ENCODE measurements at regions not wholly inside any gene's neighbourhood (a gene's known extent, or its start where the extent isn't known, plus 50 kb on each side); places are given as distances from the start of the nearest gene placed in this dataset.

DNA sequence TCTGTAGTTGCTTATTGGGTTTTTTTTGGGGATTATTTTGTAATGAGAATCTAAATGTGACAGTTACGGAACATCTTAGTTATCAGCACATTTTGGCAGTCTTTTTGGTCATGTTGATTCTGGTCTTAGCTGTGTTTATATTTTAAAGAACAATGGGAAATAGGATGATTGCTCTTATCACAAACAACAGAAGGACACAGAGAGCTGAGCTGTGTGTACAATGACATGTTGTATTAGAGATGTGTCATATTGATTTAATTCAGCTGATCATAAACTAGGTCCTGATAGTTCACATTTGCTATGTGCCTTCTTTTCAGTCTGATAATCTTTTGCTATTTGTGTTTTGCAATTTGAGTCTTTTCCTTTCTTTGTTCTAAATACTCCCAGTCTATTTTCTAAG lies 781.7 kb downstream of the TRHDE start:
- Histone ChIP-seq H3K4me1 (no peaks in the 10 kb centered on the region), H3K9me3 (no peaks in the 10 kb centered on the region), H3K27me3 (no peaks in the 10 kb centered on the region), H3K27ac (no peak overlapping the region), H3K4me3 (no peak overlapping the region), H3K36me3 (no peaks in the 10 kb centered on the region)
- no peak for DNase-seq (ENCODE audit: low spot score in 2 of 2)
- intact Hi-C loops (cut with DNase I; ENCODE audit: low total_unique reads) = no loop called here
- TF ChIP-seq POLR2A (IDR thresholded peaks at IDR 0.05) = no peak
- TF ChIP-seq, protein P1, sequence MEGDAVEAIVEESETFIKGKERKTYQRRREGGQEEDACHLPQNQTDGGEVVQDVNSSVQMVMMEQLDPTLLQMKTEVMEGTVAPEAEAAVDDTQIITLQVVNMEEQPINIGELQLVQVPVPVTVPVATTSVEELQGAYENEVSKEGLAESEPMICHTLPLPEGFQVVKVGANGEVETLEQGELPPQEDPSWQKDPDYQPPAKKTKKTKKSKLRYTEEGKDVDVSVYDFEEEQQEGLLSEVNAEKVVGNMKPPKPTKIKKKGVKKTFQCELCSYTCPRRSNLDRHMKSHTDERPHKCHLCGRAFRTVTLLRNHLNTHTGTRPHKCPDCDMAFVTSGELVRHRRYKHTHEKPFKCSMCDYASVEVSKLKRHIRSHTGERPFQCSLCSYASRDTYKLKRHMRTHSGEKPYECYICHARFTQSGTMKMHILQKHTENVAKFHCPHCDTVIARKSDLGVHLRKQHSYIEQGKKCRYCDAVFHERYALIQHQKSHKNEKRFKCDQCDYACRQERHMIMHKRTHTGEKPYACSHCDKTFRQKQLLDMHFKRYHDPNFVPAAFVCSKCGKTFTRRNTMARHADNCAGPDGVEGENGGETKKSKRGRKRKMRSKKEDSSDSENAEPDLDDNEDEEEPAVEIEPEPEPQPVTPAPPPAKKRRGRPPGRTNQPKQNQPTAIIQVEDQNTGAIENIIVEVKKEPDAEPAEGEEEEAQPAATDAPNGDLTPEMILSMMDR (IDR thresholded peaks at IDR 0.05) = no peak
- TF ChIP-seq POLR2AphosphoS5 (IDR thresholded peaks at IDR 0.05) = no peak

DNA sequence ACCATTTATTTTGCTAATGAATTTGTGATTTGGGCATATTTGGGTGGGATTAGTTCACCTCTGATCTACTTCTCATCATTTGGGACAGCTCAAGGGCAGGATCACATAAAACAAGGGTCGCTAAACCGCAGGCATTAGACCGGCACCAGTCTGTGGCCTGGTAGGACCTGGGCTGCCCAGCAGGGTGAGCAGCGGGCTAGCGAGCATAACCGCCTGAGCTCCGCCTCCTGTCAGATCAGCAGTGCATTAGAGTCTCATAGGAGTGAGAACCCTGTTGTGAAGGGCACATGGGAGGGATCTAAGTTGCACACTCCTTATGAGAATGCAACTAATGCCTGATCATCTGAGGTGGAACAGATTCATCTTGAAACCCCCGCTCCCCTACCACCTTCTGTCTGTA lies 785.3 kb downstream of the TRHDE start:
- Histone ChIP-seq H3K27me3 (no peaks in the 10 kb centered on the region), H3K4me1 (no peaks in the 10 kb centered on the region), H3K9me3 (peaks cover 0 to 6% of the 10 kb centered on the region in 2 donors), H3K4me3 (no peak overlapping the region), H3K27ac (no peak overlapping the region), H3K36me3 (no peaks in the 10 kb centered on the region)
- intact Hi-C loops (cut with DNase I; ENCODE audit: low total_unique reads) = no loop called here
- no peak for DNase-seq (ENCODE audit: low spot score in 2 of 2)
- TF ChIP-seq POLR2A (IDR thresholded peaks at IDR 0.05) = no peak
- no peak for TF ChIP-seq POLR2AphosphoS5 (IDR thresholded peaks at IDR 0.05)

DNA sequence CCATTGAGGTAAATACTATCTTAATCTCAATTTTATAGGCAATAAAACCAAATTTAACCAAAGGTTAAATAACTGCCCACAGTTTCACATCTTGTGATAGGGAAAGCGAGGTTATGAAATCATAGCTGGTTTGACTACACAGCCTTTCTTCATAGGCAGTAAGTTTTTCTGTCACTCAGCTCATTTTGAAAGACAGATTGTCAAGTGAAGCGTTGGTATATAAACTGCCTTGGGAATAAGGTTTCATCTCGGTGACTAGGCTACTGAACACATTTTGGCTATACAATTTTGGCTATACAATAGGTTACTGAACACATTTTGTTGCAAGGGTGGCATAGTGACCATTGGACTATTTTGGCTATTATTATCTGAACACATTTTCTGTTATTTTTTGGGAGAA lies 793.7 kb downstream of the TRHDE start:
- Histone ChIP-seq H3K4me1 (no peaks in the 10 kb centered on the region), H3K4me3 (no peak overlapping the region), H3K36me3 (no peaks in the 10 kb centered on the region), H3K27me3 (no peaks in the 10 kb centered on the region), H3K9me3 (peaks cover 0 to 1% of the 10 kb centered on the region in 2 donors), H3K27ac (no peak overlapping the region)
- intact Hi-C loops (cut with DNase I; ENCODE audit: low total_unique reads) = no loop called here
- no peak for TF ChIP-seq POLR2A (IDR thresholded peaks at IDR 0.05)
- TF ChIP-seq, protein P1 (IDR thresholded peaks at IDR 0.05) = no peak
- no peak for TF ChIP-seq POLR2AphosphoS5 (IDR thresholded peaks at IDR 0.05)
- no peak for DNase-seq (ENCODE audit: low spot score in 2 of 2)

DNA sequence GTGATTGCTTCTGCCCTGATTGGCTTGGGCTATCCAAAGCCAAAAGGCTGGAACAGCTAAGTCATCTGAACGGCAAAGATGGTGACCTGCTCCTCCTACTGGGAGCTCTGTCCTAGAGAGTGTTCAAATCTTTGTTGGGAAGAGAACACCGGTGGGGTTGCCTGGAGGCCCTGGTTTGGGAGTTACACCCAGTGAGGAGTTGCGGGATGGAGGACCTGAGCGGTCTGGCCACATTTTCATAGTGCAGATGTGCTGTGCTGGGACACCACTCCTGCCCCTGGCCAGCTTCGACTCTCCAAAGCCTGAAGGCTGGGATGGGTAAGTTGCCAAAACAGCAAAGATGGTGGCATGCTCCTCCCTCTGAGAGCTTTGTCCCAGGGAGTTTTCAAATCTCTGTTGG lies 795.4 kb downstream of the TRHDE start:
- no peaks in the 10 kb centered on the region for H3K9me3 ChIP-seq
- H3K36me3 ChIP-seq = no peaks in the 10 kb centered on the region
- no peak overlapping the region for H3K4me3 ChIP-seq
- intact Hi-C loops (cut with DNase I; ENCODE audit: low total_unique reads) = no loop called here
- H3K27me3 ChIP-seq = no peaks in the 10 kb centered on the region
- H3K4me1 ChIP-seq = no peaks in the 10 kb centered on the region
- TF ChIP-seq POLR2AphosphoS5 (IDR thresholded peaks at IDR 0.05) = no peak
- TF ChIP-seq, protein P1 (IDR thresholded peaks at IDR 0.05) = no peak
- no peak for TF ChIP-seq POLR2A (IDR thresholded peaks at IDR 0.05)
- DNase-seq (ENCODE audit: low spot score in 2 of 2) = no peak
- no peak overlapping the region for H3K27ac ChIP-seq

DNA sequence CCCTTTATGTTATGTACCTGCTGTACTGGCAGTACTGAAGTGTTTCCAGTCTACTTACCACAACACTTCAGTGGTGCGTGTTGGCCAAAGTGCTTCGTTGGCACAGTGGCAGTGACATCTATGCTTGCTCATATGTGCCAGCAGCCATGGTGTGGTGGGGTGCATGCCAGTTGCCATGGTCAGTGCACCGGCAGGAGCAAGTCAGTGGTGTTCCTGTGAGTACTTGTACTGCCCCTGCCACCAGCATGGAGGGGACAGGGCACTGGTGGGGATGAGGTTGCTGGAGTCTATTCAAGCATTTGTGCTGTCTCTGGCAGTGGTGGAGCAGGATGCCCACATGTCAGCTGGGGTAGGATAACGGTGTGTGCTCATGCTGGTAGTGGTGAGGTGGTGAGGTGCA lies 800.0 kb downstream of the TRHDE start:
- peaks cover 0 to 7% of the 10 kb centered on the region in 2 donors for H3K9me3 ChIP-seq
- H3K27ac ChIP-seq = no peak overlapping the region
- H3K36me3 ChIP-seq = no peaks in the 10 kb centered on the region
- no peaks in the 10 kb centered on the region for H3K27me3 ChIP-seq
- no peak overlapping the region for H3K4me3 ChIP-seq
- no peak for TF ChIP-seq POLR2A (IDR thresholded peaks at IDR 0.05)
- no peak for TF ChIP-seq POLR2AphosphoS5 (IDR thresholded peaks at IDR 0.05)
- DNase-seq (ENCODE audit: low spot score in 2 of 2) = no peak
- intact Hi-C loops (cut with DNase I; ENCODE audit: low total_unique reads) = no loop called here
- no peaks in the 10 kb centered on the region for H3K4me1 ChIP-seq

DNA sequence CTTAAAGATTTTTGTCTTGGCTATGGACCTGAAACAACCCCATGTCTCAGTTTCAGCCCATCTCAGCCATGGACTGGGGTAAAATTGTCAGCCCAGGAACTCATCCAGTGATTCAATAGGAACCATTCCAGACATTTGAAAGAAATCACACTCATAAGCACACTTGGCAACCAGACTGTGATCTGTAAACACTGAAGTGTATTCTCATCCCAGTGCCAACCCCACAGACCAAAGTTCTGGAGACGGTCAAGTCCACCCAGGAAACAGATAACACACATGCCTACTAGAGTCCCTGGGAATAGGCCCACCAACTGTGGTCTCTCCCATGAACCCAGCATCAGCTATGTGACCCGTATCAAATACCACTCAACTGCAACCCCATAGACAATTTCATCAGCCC lies 804.6 kb downstream of the TRHDE start:
- no peaks in the 10 kb centered on the region for H3K36me3 ChIP-seq
- H3K27me3 ChIP-seq = no peaks in the 10 kb centered on the region
- peaks cover 0 to 9% of the 10 kb centered on the region in 2 donors for H3K9me3 ChIP-seq
- intact Hi-C loops (cut with DNase I; ENCODE audit: low total_unique reads) = no loop called here
- no peaks in the 10 kb centered on the region for H3K4me1 ChIP-seq
- H3K27ac ChIP-seq = no peak overlapping the region
- H3K4me3 ChIP-seq = no peak overlapping the region
- TF ChIP-seq POLR2A (IDR thresholded peaks at IDR 0.05) = no peak
- TF ChIP-seq, protein P1 (IDR thresholded peaks at IDR 0.05) = no peak
- TF ChIP-seq POLR2AphosphoS5 (IDR thresholded peaks at IDR 0.05) = no peak
- no peak for DNase-seq (ENCODE audit: low spot score in 2 of 2)

Data from breast epithelium (tissue), 4 donors.